WERI-Rb-1 (cell line): ENCODE measurements at regions not wholly inside any gene's neighbourhood (a gene's known extent, or its start where the extent isn't known, plus 50 kb on each side); places are given as distances from the start of the nearest gene placed in this dataset.

ENCODE experiments used
- DNase-seq: peaks from one replicate; pipeline ENCODE4 v3.0.0-alpha.2; 2020
- H3K27ac ChIP-seq: fragments of 250-450 bp; sonication (Bioruptor Pico); 2 replicates; pipeline ENCODE4 v1.5.1; 2020; ENCODE audit warnings: mild to moderate bottlenecking, moderate library complexity
- H3K27me3 ChIP-seq: fragments of 250-450 bp; sonication (Bioruptor Pico); 2 replicates; pipeline ENCODE4 v1.5.1; 2021; ENCODE audit warnings: mild to moderate bottlenecking, low read depth, moderate library complexity; ENCODE audit not compliant: insufficient read depth, severe bottlenecking
- H3K36me3 ChIP-seq: fragments of 250-450 bp; sonication (Bioruptor Pico); 2 replicates; pipeline ENCODE4 v1.5.1; 2020; ENCODE audit warnings: mild to moderate bottlenecking, moderate library complexity
- H3K4me3 ChIP-seq: 2 replicates; pipeline ENCODE4 v1.5.1; 2011; ENCODE audit warnings: low read depth, mild to moderate bottlenecking, control low read depth, low read length
- H3K9me3 ChIP-seq: fragments of 250-450 bp; sonication (Bioruptor Pico); 2 replicates; pipeline ENCODE4 v1.5.1; 2021; ENCODE audit warnings: mild to moderate bottlenecking, moderate library complexity; ENCODE audit not compliant: severe bottlenecking
- CTCF ChIP-seq: IDR thresholded peaks from 2 replicates; pipeline ENCODE4 v1.5.1; 2011; ENCODE audit warnings: low read depth, mild to moderate bottlenecking, control low read depth, inconsistent platforms, low read length

DNA sequence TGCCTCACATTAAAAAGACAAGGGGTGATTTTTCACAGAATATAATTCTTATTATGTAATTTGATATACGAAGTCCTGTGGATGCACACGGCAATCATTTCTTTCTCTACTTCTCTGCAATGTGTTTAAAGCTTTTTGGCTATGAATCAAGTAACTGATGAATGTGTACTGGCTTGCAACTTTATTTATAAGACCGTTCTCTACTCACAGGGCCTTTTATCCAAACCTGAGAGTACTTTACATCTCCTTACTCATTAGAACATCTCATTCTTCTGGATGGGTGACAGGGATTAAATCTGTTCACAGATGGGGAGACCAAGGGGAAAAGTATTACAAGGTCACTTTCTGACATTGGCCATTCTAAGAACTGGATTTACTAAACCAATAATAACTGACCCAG is 215.8 kb upstream of the DIO2 start:
- no peaks in the 10 kb centered on the region for H3K9me3 ChIP-seq
- DNase-seq = no peak
- TF ChIP-seq CTCF = no peak
- H3K36me3 ChIP-seq = no peaks in the 10 kb centered on the region
- no peak overlapping the region for H3K27ac ChIP-seq
- H3K4me3 ChIP-seq = no peak overlapping the region
- no peaks in the 10 kb centered on the region for H3K27me3 ChIP-seq

DNA sequence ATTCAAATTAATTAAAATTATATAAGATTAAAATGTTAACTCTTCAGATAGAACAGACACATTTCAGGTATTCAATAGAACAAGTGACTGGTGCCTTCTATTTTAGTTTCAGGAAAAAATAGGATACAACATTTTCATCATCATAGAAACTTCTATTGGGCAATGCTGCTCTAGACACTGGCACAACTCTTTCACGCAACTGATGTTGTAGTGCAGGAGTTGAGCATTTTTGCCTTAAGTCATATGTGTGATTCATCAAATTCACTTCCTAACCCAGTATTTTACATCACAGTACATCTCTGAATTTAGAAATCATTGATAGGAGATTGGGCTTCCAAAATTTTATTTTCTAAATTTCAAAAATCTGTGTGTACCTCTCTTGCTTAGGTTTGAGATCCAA is 215.4 kb upstream of the DIO2 start:
- Histone ChIP-seq H3K27me3 (no peaks in the 10 kb centered on the region), H3K4me3 (no peak overlapping the region), H3K9me3 (no peaks in the 10 kb centered on the region), H3K36me3 (no peaks in the 10 kb centered on the region), H3K27ac (no peak overlapping the region)
- DNase-seq = no peak
- no peak for TF ChIP-seq CTCF

DNA sequence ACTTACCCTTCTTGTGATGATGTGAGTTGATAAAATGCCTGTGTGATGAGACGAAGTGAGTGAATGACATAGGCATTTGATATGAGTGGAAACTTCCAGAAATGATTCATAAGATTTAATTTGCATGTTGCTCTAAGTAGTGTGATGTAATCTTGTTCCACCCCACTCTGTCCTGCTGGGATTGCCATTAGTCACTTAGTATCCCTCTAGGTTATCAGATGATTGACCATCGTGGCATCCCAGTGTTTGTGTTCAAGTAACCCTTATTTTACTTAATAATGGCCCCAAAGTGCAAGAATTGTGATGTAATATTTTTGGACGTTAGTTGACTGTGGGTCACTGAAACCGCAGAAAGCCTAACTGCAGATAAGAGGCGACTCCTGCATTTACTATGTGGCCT is 214.4 kb upstream of the DIO2 start:
- H3K27ac ChIP-seq = no peak overlapping the region
- DNase-seq = no peak
- H3K9me3 ChIP-seq = no peaks in the 10 kb centered on the region
- H3K4me3 ChIP-seq = no peak overlapping the region
- no peak for TF ChIP-seq CTCF
- H3K27me3 ChIP-seq = no peaks in the 10 kb centered on the region
- H3K36me3 ChIP-seq = no peaks in the 10 kb centered on the region

DNA sequence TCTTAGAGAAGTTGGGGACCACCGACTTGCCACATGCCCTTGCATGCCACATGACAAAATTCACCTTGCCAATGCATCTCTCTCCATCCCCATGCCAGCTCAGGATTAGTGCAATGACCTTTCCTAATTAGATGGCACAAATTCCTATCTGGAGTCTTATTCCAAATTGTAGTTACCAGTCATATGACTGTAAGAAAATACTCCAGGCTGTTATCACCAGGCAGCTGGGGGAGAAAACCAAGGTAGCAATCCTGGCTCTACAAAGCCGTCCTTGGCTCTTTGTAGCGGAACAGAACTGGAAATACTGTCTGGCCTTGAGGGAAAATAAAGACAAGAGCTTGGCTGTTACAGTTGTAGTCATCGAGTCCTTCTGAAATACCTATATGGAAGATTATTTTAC is 208.5 kb upstream of the DIO2 start:
- Histone ChIP-seq H3K36me3 (no peaks in the 10 kb centered on the region), H3K9me3 (no peaks in the 10 kb centered on the region), H3K4me3 (no peak overlapping the region), H3K27ac (no peak overlapping the region), H3K27me3 (no peaks in the 10 kb centered on the region)
- no peak for DNase-seq
- TF ChIP-seq CTCF = no peak

DNA sequence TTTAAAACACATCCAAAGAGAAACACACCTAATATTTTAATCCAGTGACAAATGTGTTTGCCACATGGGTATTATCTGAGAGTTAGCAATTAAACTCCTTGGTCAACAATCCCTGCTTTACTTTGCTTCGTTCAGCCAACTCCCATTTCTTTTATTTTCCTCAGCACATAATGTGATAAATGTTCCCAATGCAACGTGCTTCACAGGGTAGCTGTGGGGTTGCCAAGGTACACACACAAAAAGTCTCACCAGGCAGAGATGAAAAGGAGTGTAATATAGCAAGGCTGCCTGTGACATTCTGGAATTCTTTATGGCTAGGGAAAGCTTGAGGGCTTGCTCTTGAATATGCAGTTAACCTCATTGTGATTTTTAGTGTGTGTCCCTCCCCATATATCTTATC is 208.0 kb upstream of the DIO2 start:
- Histone ChIP-seq H3K9me3 (no peaks in the 10 kb centered on the region), H3K27me3 (no peaks in the 10 kb centered on the region), H3K4me3 (no peak overlapping the region), H3K36me3 (no peaks in the 10 kb centered on the region), H3K27ac (no peak overlapping the region)
- no peak for TF ChIP-seq CTCF
- no peak for DNase-seq

GRCh38 chr14:80415636-80416035 is 204.3 kb upstream of the DIO2 start:
- H3K27ac ChIP-seq = no peak overlapping the region
- no peaks in the 10 kb centered on the region for H3K36me3 ChIP-seq
- H3K4me3 ChIP-seq = no peak overlapping the region
- TF ChIP-seq CTCF = no peak
- DNase-seq = no peak
- no peaks in the 10 kb centered on the region for H3K27me3 ChIP-seq
- no peaks in the 10 kb centered on the region for H3K9me3 ChIP-seq
